Vagina (tissue), 2 donors: ENCODE measurements at regions not wholly inside any gene's neighbourhood (a gene's known extent, or its start where the extent isn't known, plus 50 kb on each side); places are given as distances from the start of the nearest gene placed in this dataset.

Experiments
- DNase-seq, 2 donors: peaks; one replicate each; pipeline ENCODE4 v3.0.0-alpha.2; 2017; ENCODE audit errors: extremely low spot score in 2 of 2
- H3K27ac ChIP-seq: fragments of 200-600 bp; sonication (generic); one replicate; pipeline ENCODE4 v1.5.1; 2019
- H3K27me3 ChIP-seq: fragments of 200-600 bp; sonication (generic); one replicate; pipeline ENCODE4 v1.5.1; 2019
- H3K36me3 ChIP-seq, 2 donors: fragments of 200-600 bp; sonication (generic); one replicate each; pipeline ENCODE4 v1.5.1; 2017 to 2019
- H3K4me1 ChIP-seq: fragments of 200-600 bp; sonication (generic); one replicate; pipeline ENCODE4 v1.5.1; 2019
- H3K4me3 ChIP-seq, 2 donors: fragments of 200-600 bp; sonication (generic); 1 replicate in 1 of 2; 2 replicates in 1 of 2; pipeline ENCODE4 v1.5.1; 2016 to 2019
- H3K9me3 ChIP-seq: fragments of 200-600 bp; sonication (generic); one replicate; pipeline ENCODE4 v1.5.1; 2019
- POLR2A ChIP-seq, 2 donors: fragments of 450-650 bp; IDR thresholded peaks; one replicate each; pipeline ENCODE4 v1.6.1; 2017; ENCODE audit warnings: antibody characterized with exemption in 2 of 2, mild to moderate bottlenecking in 2 of 2, moderate library complexity in 2 of 2
- POLR2AphosphoS5 ChIP-seq, 2 donors: sonication (generic); formaldehyde crosslinking; IDR thresholded peaks; one replicate each; pipeline ENCODE4 v1.9.0; 2017; ENCODE audit warnings: antibody characterized with exemption in 2 of 2, mild to moderate bottlenecking in 2 of 2, low read depth in 1 of 2; ENCODE audit not compliant: insufficient read depth in 1 of 2
- intact Hi-C: fragments of 100-400 bp; cut with DNase I; formaldehyde crosslinking; loops from one replicate; pipeline ENCODE4 v1.15.1; 2023
- TF ChIP-seq, protein P1 (sequence below), 3 experiments: fragments of 450-650 bp in 2 of 3; fragments of 200-600 bp in 1 of 3; sonication (generic) in 1 of 3; IDR thresholded peaks; one replicate each; pipeline ENCODE4 v1.5.1; 2017 to 2019; ENCODE audit warnings: antibody characterized with exemption in 3 of 3, mild to moderate bottlenecking in 2 of 3, moderate library complexity in 2 of 3

DNA sequence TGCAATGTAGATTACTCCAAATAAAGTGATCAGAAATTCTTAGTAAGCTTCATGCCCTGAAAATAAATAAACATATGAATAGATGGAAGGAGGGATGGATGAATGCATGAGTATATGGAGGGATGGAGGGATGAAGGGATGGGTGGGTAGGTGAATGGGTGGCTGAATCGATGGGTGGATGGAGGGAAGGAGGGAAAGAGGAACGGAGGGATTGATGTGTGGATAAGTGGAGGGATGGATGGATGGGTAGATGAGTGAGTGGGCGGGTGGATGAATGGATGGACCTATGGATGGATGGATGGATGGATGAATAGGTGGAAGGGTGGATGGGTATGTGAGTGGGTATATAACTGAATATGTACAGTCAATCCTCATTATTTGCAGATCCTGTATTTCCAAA, 276.7 kb upstream of the ACVR2A start:
- Histone ChIP-seq H3K27me3 (no peaks in the 10 kb centered on the region), H3K4me1 (no peaks in the 10 kb centered on the region), H3K27ac (no peak overlapping the region), H3K9me3 (no peaks in the 10 kb centered on the region), H3K4me3 (no peak overlapping the region), H3K36me3 (no peaks in the 10 kb centered on the region)
- TF ChIP-seq, protein P1, sequence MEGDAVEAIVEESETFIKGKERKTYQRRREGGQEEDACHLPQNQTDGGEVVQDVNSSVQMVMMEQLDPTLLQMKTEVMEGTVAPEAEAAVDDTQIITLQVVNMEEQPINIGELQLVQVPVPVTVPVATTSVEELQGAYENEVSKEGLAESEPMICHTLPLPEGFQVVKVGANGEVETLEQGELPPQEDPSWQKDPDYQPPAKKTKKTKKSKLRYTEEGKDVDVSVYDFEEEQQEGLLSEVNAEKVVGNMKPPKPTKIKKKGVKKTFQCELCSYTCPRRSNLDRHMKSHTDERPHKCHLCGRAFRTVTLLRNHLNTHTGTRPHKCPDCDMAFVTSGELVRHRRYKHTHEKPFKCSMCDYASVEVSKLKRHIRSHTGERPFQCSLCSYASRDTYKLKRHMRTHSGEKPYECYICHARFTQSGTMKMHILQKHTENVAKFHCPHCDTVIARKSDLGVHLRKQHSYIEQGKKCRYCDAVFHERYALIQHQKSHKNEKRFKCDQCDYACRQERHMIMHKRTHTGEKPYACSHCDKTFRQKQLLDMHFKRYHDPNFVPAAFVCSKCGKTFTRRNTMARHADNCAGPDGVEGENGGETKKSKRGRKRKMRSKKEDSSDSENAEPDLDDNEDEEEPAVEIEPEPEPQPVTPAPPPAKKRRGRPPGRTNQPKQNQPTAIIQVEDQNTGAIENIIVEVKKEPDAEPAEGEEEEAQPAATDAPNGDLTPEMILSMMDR (IDR thresholded peaks at IDR 0.05), result no peak
- no peak for TF ChIP-seq POLR2A (IDR thresholded peaks at IDR 0.05)
- TF ChIP-seq POLR2AphosphoS5 (IDR thresholded peaks at IDR 0.05; ENCODE audit: insufficient read depth in 1 of 2, low read depth in 1 of 2), result no peak
- DNase-seq, result no peak
- intact Hi-C loops, result no loop called here

DNA sequence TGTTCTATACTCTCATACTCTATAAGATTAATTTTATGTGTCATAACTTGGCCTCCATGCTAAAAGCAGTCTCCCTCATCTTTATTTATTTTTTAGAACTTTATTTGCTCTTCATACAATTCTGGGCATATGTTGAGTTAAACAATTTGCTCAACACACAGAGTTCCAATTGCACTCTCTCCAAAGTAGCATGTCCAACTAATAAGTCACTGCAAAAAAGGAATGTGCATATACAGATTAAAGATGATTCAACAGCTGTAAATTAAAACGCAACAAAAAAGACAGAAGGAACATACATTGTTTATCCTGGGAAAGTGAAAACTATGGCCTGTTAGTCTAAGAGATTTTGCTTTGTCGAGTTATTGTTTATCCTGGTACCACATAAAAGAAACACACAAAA, 277.7 kb upstream of the ACVR2A start:
- intact Hi-C loops, result no loop called here
- no peak for DNase-seq
- Histone ChIP-seq H3K36me3 (no peaks in the 10 kb centered on the region), H3K9me3 (no peaks in the 10 kb centered on the region), H3K4me3 (no peak overlapping the region), H3K27ac (no peak overlapping the region), H3K27me3 (no peaks in the 10 kb centered on the region), H3K4me1 (no peaks in the 10 kb centered on the region)
- TF ChIP-seq, protein P1 (IDR thresholded peaks at IDR 0.05), result no peak
- TF ChIP-seq POLR2AphosphoS5 (IDR thresholded peaks at IDR 0.05; ENCODE audit: insufficient read depth in 1 of 2, low read depth in 1 of 2) (no peak), POLR2A (IDR thresholded peaks at IDR 0.05) (no peak)

DNA sequence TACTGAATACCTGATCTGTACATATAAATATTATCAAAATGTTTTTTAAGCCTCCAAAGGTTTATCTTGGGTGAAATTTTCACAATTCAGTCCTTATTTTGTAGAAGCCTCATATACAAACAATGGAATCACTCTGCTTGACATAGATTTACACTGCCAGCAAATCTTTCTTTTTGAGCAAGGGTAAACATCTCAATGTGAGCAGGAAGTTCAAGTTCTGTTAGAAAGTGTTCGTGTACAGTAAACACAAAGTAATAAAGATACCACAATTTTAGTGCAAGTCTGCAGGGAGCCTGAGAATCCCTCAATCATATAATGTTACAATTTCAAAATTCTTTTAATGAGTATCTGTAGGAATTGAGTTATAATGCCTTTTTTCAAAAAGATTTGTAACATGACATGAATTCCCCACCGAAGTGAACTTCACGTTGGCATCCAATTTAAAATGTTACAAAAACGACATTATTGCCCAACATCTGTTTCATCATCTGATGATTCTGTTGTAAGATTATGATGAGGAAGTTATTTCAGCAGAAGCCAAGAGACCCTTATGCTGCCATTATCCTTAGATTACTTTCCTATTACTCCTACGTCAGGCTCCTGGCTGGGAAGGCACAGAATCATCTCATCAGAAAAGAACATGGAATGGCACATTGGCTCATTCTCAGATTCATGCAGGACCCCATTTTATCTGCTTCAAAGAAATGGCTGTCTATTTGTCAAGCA, 283.9 kb upstream of the ACVR2A start:
- Histone ChIP-seq H3K36me3 (no peaks in the 10 kb centered on the region), H3K27me3 (no peaks in the 10 kb centered on the region), H3K27ac (no peak overlapping the region), H3K4me3 (no peak overlapping the region), H3K9me3 (no peaks in the 10 kb centered on the region), H3K4me1 (no peaks in the 10 kb centered on the region)
- no peak for DNase-seq
- intact Hi-C loops, result no loop called here
- TF ChIP-seq POLR2AphosphoS5 (IDR thresholded peaks at IDR 0.05; ENCODE audit: insufficient read depth in 1 of 2, low read depth in 1 of 2), result no peak
- TF ChIP-seq, protein P1 (IDR thresholded peaks at IDR 0.05), result no peak
- TF ChIP-seq POLR2A (IDR thresholded peaks at IDR 0.05), result no peak

DNA sequence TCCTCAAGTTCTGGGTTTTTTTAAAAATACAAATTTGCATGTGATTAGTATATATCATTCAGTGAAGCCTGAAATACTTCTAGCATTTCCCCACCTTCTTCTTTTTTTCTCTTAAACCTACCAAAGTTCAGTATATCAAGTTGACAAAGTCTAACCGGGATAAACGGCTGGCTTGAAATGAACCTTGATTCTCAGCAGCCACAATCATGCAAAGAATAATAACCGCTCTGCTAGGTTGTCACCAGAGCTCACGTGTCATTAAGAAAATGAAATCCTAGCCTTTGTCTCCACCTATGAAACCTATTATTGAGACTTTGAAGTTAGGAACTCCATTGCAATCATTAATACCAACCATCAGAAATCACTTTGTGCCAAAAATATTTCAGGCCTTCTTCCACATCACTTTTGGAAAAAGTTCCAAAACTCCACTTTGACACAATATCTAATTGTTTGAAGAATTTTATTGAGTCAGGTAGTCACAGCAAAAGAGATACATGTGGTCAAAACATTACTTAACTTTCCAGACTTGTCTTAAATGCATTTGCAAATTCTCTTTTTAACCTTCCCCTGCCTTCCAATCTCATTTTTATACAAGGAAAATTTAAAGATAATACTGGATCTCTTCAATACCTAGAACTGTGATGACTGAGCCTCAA, 285.6 kb upstream of the ACVR2A start:
- H3K4me3 ChIP-seq, result no peak overlapping the region
- H3K4me1 ChIP-seq, result no peaks in the 10 kb centered on the region
- H3K27ac ChIP-seq, result no peak overlapping the region
- no peak for TF ChIP-seq POLR2A (IDR thresholded peaks at IDR 0.05)
- no peaks in the 10 kb centered on the region for H3K9me3 ChIP-seq
- intact Hi-C loops, result no loop called here
- no peaks in the 10 kb centered on the region for H3K27me3 ChIP-seq
- H3K36me3 ChIP-seq, result no peaks in the 10 kb centered on the region
- no peak for DNase-seq

DNA sequence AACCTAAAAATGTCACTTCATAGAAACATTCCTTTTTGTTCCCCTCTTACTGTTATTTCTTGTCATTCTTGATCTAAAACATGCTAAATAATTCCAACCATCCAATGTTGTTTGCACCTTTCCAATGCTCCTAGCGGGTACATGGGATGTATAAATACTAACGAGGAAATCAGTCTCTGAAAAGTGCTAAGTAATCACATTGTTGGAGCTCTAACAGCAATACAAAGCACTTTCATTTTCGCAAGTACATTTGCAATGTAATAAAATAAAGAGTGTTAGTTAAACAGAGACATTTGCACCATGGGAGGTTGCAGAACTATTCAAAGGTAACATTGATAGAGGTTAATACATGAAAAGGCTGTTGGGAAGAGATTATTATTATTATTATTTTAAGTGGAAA, 286.2 kb upstream of the ACVR2A start:
- no peak for DNase-seq
- no peak overlapping the region for H3K27ac ChIP-seq
- no peak overlapping the region for H3K4me3 ChIP-seq
- H3K36me3 ChIP-seq, result no peaks in the 10 kb centered on the region
- TF ChIP-seq, protein P1 (IDR thresholded peaks at IDR 0.05), result no peak
- TF ChIP-seq POLR2AphosphoS5 (IDR thresholded peaks at IDR 0.05; ENCODE audit: insufficient read depth in 1 of 2, low read depth in 1 of 2) (no peak), POLR2A (IDR thresholded peaks at IDR 0.05) (no peak)
- H3K4me1 ChIP-seq, result no peaks in the 10 kb centered on the region
- intact Hi-C loops, result no loop called here
- no peaks in the 10 kb centered on the region for H3K9me3 ChIP-seq
- H3K27me3 ChIP-seq, result no peaks in the 10 kb centered on the region
